ENCODE measurements at regions not wholly inside any gene's neighbourhood (a gene's known extent, or its start where the extent isn't known, plus 50 kb on each side); places are given as distances from the start of the nearest gene placed in this dataset.

DNA sequence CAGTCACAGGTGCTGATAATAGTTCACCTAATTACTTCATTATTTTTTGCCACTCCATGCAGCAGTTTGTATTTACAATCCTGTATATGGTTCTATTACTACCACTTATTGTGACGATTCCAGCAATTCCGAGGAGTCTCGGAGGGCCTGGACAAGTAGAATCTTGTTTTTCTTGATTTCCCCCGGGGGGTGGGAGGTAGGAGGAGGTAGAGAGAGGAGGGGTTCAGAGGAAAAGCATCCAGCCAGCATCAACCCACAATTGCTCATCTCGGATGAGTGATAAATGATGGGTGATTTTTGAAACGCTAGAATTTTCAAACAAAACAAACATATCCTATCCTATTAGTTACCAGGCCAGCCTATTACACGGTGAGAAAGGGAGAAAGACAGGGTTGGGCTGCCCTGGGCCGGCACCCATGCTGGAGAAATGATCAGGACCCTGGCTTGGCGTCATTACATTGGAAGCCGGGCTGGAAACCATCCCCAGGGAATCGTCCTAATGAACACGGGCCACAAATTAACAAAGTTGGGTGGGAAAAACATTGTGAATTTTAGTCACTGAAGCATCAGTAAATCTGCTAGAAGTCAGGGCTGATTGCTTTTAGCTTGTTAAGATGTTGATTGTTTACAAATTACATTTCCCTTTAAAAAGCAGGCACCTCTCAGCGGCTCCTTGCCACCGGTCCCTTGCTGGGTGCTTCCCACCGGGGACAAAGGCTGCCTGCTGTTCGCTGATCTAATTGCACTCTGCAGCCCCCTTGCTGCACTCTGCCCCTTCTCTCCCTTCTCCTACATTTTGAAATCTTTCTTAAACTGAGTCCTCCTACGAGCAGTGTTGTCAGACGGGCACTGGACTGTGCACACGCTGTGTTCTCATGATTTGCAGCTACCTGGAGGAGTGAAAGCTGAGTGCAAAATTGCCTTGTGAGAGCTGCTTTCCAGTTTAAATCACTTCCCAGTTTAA lies 95.5 kb downstream of the FAM204A start:
- Histone ChIP-seq H3K4me3 (ENCODE audit: low read depth, low read length) (peak overlapping the region; percentile 30), H3K9me3 (ENCODE audit: control insufficient read depth, insufficient read depth, low read depth, low read length) (no peaks in the 10 kb centered on the region), H3K9ac (ENCODE audit: low read length) (no peak overlapping the region), H3K4me1 (ENCODE audit: control insufficient read depth, insufficient read depth, low read length) (peaks cover 25% of the 10 kb centered on the region), H3K27me3 (ENCODE audit: control insufficient read depth, insufficient read depth, low read length) (peaks cover 80% of the 10 kb centered on the region), H3K27ac (ENCODE audit: low read depth, low read length) (no peak overlapping the region), H3K36me3 (ENCODE audit: control insufficient read depth, insufficient read depth, low read length) (no peaks in the 10 kb centered on the region)

DNA sequence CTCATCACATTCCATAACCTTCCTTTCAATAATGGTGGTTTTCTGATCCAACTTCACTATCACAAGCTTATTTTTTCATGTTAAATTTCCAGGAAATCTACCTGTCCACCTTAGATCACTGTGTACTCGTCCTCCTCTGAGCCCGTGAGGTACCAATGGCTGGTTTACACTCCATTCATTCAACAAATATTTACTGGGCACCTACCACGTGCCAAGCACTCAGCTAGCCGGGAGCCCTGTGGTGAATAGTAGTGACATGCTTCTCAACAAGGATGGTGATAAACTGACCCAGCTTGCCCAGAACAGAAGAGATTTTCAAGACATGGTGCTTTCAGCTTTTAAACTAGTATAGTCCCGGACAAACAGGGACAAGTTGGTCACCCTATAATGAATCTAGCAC lies 98.2 kb downstream of the FAM204A start:
- Histone ChIP-seq H3K9ac (ENCODE audit: low read length) (no peak overlapping the region), H3K4me3 (ENCODE audit: low read depth, low read length) (no peak overlapping the region), H3K9me3 (ENCODE audit: control insufficient read depth, insufficient read depth, low read depth, low read length) (no peaks in the 10 kb centered on the region), H3K27me3 (ENCODE audit: control insufficient read depth, insufficient read depth, low read length) (peaks cover 78% of the 10 kb centered on the region), H3K36me3 (ENCODE audit: control insufficient read depth, insufficient read depth, low read length) (no peaks in the 10 kb centered on the region), H3K4me1 (ENCODE audit: control insufficient read depth, insufficient read depth, low read length) (peaks cover 26% of the 10 kb centered on the region), H3K27ac (ENCODE audit: low read depth, low read length) (no peak overlapping the region)

DNA sequence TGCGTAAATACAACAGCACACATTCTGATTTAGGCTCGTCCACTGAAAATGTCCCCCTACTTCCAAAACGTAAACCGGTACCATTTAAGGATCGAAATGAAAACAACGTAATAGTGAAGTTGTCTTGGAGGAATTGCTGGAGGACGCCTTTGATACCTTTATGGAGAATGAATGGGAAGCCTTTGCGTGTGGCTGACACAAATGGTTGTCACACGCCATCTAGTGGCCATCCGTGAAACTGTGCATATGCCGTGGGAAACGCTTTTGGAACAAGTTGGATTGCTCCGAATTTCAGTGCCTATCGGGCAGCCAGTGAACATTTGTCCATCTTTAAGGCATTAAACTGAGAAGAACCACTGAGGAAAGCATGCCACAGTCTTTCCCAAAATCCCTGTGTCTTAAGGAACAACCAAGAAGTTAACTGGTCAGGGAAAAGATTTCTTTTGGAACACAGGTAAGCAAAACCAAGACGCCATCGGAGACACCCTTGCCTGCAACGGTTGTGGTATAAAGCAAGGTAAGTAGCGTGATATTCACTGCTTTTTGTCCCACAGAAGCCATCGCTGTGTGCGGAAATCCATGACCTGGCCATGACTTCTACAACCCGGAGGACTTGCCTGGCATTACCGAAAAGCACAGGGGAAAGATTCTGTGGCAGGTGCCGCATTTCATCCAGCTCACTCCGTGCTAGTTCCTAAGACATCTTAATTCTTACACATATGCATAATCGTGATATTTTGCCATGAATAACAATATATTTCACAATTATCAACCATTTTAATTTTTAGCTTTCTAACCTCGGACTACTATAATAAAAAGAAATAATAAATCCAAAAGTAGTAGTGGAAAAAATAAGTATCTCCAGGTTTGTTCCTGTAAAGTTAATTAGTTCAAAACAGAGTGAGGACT lies 100.6 kb downstream of the FAM204A start:
- Histone ChIP-seq H3K27me3 (ENCODE audit: control insufficient read depth, insufficient read depth, low read length) (peaks cover 59% of the 10 kb centered on the region), H3K4me3 (ENCODE audit: low read depth, low read length) (peak overlapping the region; percentile 40), H3K36me3 (ENCODE audit: control insufficient read depth, insufficient read depth, low read length) (no peaks in the 10 kb centered on the region), H3K4me1 (ENCODE audit: control insufficient read depth, insufficient read depth, low read length) (peaks cover 17% of the 10 kb centered on the region), H3K27ac (ENCODE audit: low read depth, low read length) (no peak overlapping the region), H3K9me3 (ENCODE audit: control insufficient read depth, insufficient read depth, low read depth, low read length) (no peaks in the 10 kb centered on the region), H3K9ac (ENCODE audit: low read length) (no peak overlapping the region)

DNA sequence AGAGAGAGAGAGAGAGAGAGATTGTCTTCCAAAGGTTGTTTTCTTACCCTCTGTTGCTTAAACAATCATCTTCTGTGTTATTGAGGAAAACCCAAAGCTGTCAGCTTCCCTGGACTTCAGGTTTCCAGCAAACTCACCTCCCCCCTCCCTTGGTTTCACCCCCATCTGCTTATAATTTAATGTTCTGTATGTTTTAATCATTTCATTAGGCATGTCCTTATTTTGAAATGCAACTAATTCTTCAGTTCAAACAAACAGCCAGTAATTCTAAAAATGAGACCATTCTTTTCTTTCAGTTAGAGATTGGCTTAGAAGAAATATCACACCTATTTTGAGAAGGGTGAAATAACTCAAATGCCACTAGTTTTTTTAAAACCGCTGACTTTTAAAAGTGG lies 102.9 kb downstream of the FAM204A start:
- Histone ChIP-seq H3K36me3 (ENCODE audit: control insufficient read depth, insufficient read depth, low read length) (no peaks in the 10 kb centered on the region), H3K4me3 (ENCODE audit: low read depth, low read length) (no peak overlapping the region), H3K27ac (ENCODE audit: low read depth, low read length) (no peak overlapping the region), H3K9ac (ENCODE audit: low read length) (no peak overlapping the region), H3K27me3 (ENCODE audit: control insufficient read depth, insufficient read depth, low read length) (peaks cover 36% of the 10 kb centered on the region), H3K9me3 (ENCODE audit: control insufficient read depth, insufficient read depth, low read depth, low read length) (no peaks in the 10 kb centered on the region), H3K4me1 (ENCODE audit: control insufficient read depth, insufficient read depth, low read length) (peaks cover 7% of the 10 kb centered on the region)

DNA sequence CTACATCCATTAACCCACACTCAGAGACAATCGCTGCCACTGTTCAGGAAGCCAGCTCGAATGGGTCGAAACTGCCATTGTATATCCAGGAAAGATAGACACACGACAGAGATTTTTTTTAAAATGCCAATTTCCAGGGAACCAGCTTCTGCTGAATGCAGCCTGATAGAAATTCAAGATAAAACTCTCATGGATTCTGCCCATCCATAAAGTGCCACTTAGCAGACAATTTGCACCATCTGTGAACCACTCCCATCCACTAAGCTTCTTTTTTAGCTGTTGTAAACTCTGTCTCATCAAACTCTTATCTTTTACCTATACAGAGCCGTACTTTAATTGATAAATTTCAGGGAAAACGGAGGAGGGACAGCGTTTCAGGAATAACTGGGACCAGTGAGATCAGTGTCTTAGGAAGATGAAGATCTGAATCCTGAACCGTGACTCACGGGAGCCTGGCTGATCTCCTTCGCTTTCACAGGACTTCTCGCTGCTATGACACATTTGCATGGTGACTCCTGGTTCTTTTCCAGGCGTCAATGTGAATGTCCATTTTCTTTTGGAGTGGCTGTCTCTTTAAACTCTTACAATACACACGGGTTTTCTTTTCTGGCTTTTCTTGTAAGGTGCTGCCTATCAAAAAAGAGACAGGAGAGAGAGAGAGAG lies 103.4 kb downstream of the FAM204A start:
- Histone ChIP-seq H3K27me3 (ENCODE audit: control insufficient read depth, insufficient read depth, low read length) (peaks cover 31% of the 10 kb centered on the region), H3K27ac (ENCODE audit: low read depth, low read length) (no peak overlapping the region)

DNA sequence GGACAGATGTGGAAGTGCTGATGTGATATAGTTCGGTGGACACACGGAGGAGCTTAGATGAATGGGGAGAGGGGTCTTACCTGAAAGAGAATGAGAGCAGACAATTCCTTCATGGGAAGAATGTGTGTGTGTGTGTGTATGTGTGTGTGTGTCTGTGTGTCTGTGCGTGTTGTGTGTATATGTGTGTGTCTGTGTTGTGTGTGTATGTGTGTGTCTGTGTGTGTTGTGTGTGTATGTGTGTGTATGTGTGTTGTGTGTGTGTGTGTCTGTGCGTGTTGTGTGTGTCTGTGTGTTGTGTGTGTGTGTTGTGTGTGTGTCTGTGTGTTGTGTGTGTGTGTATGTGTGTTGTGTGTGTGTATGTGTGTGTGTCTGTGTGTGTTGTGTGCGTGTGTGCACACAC lies 104.2 kb downstream of the FAM204A start:
- H3K36me3 ChIP-seq (ENCODE audit: control insufficient read depth, insufficient read depth, low read length): no peaks in the 10 kb centered on the region
- H3K27ac ChIP-seq (ENCODE audit: low read depth, low read length): no peak overlapping the region
- H3K4me3 ChIP-seq (ENCODE audit: low read depth, low read length): no peak overlapping the region
- no peaks in the 10 kb centered on the region for H3K9me3 ChIP-seq (ENCODE audit: control insufficient read depth, insufficient read depth, low read depth, low read length)
- peaks cover 7% of the 10 kb centered on the region for H3K4me1 ChIP-seq (ENCODE audit: control insufficient read depth, insufficient read depth, low read length)
- H3K9ac ChIP-seq (ENCODE audit: low read length): no peak overlapping the region
- peaks cover 23% of the 10 kb centered on the region for H3K27me3 ChIP-seq (ENCODE audit: control insufficient read depth, insufficient read depth, low read length)

More for the DNA sequence above, 103.4 kb downstream of the FAM204A start:
- Histone ChIP-seq H3K4me3 (ENCODE audit: low read depth, low read length) (no peak overlapping the region), H3K36me3 (ENCODE audit: control insufficient read depth, insufficient read depth, low read length) (no peaks in the 10 kb centered on the region), H3K9ac (ENCODE audit: low read length) (no peak overlapping the region), H3K4me1 (ENCODE audit: control insufficient read depth, insufficient read depth, low read length) (peaks cover 7% of the 10 kb centered on the region), H3K9me3 (ENCODE audit: control insufficient read depth, insufficient read depth, low read depth, low read length) (no peaks in the 10 kb centered on the region)

DNA sequence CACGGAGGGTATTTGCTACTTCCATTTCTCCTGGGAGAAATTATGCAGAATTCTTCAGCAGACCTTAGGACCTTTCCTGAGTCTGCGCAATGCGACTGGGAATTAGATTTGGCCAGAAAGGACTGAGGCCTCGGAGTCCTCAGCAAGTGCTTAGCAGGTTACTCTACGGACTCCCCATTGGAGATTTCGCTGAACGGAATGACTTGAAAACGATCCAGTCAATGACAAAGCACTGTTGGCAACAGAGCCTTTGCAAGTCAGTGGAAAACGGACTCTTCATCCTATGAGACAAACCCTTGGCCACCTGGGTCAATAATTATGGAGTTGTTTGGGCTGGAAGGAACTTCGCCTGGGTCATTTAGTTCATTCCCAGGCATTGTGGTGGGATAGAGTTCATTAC lies 107.4 kb downstream of the FAM204A start:
- Histone ChIP-seq H3K4me1 (ENCODE audit: control insufficient read depth, insufficient read depth, low read length) (no peaks in the 10 kb centered on the region), H3K36me3 (ENCODE audit: control insufficient read depth, insufficient read depth, low read length) (no peaks in the 10 kb centered on the region), H3K27ac (ENCODE audit: low read depth, low read length) (no peak overlapping the region), H3K9me3 (ENCODE audit: control insufficient read depth, insufficient read depth, low read depth, low read length) (no peaks in the 10 kb centered on the region), H3K27me3 (ENCODE audit: control insufficient read depth, insufficient read depth, low read length) (0 out of 2 replicates have a peak, but pooled peaks cover 2% of the 10 kb centered on the region), H3K9ac (ENCODE audit: low read length) (no peak overlapping the region), H3K4me3 (ENCODE audit: low read depth, low read length) (no peak overlapping the region)

DNA sequence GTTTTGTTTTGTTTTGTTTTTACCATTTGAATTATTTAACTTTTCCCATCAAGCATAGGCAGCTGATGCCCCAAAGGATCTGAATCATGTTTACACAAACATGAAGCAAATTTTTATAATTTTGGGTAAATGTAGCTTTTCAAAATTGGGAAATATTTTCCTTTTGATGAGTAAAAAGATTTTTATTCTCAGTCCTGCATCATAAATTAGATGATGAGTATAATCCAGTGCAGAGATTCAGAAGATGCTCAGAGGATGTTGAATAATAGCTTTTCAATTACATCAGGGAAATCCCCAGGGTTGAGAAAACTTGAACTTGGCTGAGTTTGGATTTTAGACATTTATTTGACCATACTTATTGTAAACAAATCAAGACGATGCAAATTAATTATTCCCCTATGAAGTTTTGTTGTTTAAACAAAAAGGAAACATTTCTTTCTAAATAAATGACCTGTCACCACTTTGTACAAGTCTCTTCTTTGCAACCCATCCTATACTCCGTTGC lies 121.7 kb downstream of the FAM204A start:
- no peak overlapping the region for H3K9ac ChIP-seq (ENCODE audit: low read length)
- no peaks in the 10 kb centered on the region for H3K9me3 ChIP-seq (ENCODE audit: control insufficient read depth, insufficient read depth, low read depth, low read length)
- no peak overlapping the region for H3K27ac ChIP-seq (ENCODE audit: low read depth, low read length)
- H3K36me3 ChIP-seq (ENCODE audit: control insufficient read depth, insufficient read depth, low read length): no peaks in the 10 kb centered on the region
- H3K4me1 ChIP-seq (ENCODE audit: control insufficient read depth, insufficient read depth, low read length): no peaks in the 10 kb centered on the region
- no peaks in the 10 kb centered on the region for H3K27me3 ChIP-seq (ENCODE audit: control insufficient read depth, insufficient read depth, low read length)
- no peak overlapping the region for H3K4me3 ChIP-seq (ENCODE audit: low read depth, low read length)

DNA sequence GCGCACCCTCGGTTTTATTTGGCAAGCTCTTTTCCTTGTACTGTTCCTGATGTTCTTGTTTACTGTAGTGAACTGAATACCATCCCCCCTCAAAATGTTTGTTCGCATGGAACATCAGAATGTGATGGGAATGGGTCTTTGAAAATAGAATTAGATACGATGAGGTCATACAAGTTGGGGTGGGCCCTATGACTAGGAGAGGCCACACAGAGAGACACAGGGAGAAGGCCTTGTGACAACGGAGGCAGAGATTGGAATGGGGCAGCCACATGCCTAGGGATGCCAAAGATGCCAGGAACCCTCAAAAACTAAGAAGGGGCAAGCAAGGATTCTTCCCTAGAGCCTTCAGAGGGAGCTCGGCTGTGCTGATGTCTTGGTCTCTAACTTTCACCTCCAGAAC lies 123.6 kb downstream of the FAM204A start:
- Histone ChIP-seq H3K4me1 (ENCODE audit: control insufficient read depth, insufficient read depth, low read length) (no peaks in the 10 kb centered on the region), H3K9ac (ENCODE audit: low read length) (no peak overlapping the region), H3K36me3 (ENCODE audit: control insufficient read depth, insufficient read depth, low read length) (no peaks in the 10 kb centered on the region), H3K27me3 (ENCODE audit: control insufficient read depth, insufficient read depth, low read length) (no peaks in the 10 kb centered on the region), H3K4me3 (ENCODE audit: low read depth, low read length) (no peak overlapping the region), H3K27ac (ENCODE audit: low read depth, low read length) (no peak overlapping the region), H3K9me3 (ENCODE audit: control insufficient read depth, insufficient read depth, low read depth, low read length) (no peaks in the 10 kb centered on the region)

DNA sequence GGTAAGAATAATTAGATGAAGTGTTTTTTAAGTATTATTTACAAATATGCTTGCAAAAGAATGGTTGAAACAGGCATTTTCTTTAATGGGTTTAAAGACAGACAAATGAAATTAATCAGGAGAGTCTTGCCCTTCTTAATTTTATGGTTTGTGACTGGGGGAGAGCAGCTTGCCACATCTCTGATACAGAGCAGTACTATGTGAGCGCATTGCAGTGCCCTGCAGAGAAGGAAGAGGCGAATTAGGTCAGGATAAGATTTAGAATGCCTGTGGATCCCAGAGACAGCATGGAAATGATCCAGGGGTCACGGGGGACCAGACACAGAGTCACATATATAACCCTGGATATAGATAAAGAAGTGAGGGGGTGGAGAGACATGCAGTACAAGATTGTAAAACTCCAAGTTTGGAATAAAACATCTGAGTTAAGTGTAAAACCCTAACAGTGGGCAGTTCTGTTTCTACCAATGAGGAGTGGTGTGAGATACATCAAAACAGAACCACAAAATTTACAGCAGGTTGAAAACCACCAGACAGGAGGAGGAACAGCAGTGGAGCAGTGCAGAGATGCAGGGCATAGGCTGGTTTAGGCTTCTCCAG lies 125.5 kb downstream of the FAM204A start:
- H3K9ac ChIP-seq (ENCODE audit: low read length): no peak overlapping the region
- H3K4me1 ChIP-seq (ENCODE audit: control insufficient read depth, insufficient read depth, low read length): no peaks in the 10 kb centered on the region
- no peaks in the 10 kb centered on the region for H3K27me3 ChIP-seq (ENCODE audit: control insufficient read depth, insufficient read depth, low read length)
- no peak overlapping the region for H3K4me3 ChIP-seq (ENCODE audit: low read depth, low read length)
- no peak overlapping the region for H3K27ac ChIP-seq (ENCODE audit: low read depth, low read length)
- H3K36me3 ChIP-seq (ENCODE audit: control insufficient read depth, insufficient read depth, low read length): no peaks in the 10 kb centered on the region
- no peaks in the 10 kb centered on the region for H3K9me3 ChIP-seq (ENCODE audit: control insufficient read depth, insufficient read depth, low read depth, low read length)
